NOMO-1 treated with DMSO at 0.1 percent for 48 hours (cell line): ENCODE measurements at regions not wholly inside any gene's neighbourhood (a gene's known extent, or its start where the extent isn't known, plus 50 kb on each side); places are given as distances from the start of the nearest gene placed in this dataset.

ENCODE experiments used
- DNase-seq: peaks from one replicate; lab custom pipeline; 2025; ENCODE audit not compliant: unreplicated experiment; lab: John Stamatoyannopoulos, UW

DNA sequence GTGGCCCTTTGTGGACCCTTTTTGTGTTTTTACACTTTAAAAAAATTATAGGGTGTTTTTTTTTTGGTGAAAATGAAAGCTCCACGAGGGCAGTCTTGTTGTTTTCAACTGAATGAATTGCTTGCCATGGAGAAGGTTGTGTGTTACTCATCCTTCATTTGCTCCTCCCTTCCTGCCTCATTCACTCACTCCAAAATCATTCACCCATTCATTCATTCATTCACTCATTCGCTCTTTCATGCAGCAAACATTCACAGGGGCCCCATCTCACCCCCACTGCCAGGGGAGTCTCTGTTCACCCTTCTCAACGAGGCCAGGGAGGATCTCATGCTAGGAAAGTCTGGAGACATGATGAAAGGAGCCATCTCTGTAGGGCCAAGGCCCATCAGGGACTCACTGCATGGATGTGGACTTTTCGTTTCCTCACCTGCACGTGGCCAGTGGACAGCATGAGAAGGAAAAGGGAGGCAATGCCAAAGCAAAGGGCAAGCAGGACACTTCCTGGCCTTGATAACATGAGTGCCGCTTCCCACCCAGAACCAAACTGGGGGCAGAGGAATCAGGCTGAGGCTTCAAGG is 62.8 kb upstream of the COL13A1 start:
- no peak for DNase-seq

DNA sequence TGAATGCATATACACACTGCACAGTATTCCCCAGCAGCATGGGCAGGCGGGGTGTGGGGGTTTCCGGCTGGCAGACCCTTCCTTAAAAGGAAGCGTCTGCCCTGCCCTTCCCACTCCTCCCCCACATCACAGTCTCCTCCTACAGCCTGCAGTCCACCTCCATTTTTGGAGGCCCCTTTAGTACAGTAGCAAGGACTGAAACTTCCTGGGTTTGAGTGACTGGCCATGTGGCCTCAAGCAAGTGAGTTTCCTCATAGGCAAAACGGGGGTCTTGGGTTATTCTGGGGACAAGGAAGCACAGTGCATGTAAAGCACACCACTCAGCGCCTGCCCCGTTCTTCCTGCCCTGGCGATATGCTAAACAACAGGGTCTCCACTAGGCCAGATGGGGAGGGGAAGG is 62.1 kb upstream of the COL13A1 start:
- DNase-seq = no peak

DNA sequence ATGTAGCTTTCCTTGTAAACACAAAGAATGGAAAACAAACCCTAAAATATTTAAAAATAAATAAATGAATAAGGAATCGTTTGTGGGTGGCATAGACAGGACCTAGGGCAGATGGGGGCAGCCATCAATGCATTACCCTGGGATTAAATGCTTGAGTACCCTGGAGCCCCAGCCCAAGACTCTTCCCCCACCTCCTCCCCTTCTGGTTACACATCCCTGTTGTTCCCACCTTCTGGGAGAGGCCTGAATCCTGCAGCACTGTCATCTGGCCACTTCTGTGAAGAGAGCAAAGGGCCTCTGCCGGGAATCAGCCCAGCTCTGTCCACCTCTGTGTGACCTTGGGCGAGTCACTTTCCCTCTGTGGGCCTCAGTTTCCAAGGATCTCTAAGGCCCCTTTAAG is 61.6 kb upstream of the COL13A1 start:
- no peak for DNase-seq

DNA sequence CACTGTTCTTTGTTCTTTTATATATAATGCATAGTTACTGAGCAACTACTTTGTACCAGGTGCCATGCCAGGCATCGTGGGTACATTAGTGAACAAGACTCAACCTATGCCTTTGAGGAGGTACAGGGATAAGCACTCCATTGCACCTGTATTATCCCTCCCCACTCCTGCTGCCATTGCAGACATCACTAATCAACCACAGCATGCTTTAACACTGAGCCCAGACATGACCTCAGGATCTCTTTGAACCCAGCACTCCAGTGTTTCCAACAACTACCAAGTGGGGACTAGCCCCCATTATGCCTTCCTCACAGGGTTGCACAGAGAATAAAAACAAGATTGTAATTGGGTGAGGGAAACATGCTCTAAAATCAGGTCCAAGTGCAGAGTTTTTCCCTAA is 60.5 kb upstream of the COL13A1 start:
- no peak for DNase-seq

DNA sequence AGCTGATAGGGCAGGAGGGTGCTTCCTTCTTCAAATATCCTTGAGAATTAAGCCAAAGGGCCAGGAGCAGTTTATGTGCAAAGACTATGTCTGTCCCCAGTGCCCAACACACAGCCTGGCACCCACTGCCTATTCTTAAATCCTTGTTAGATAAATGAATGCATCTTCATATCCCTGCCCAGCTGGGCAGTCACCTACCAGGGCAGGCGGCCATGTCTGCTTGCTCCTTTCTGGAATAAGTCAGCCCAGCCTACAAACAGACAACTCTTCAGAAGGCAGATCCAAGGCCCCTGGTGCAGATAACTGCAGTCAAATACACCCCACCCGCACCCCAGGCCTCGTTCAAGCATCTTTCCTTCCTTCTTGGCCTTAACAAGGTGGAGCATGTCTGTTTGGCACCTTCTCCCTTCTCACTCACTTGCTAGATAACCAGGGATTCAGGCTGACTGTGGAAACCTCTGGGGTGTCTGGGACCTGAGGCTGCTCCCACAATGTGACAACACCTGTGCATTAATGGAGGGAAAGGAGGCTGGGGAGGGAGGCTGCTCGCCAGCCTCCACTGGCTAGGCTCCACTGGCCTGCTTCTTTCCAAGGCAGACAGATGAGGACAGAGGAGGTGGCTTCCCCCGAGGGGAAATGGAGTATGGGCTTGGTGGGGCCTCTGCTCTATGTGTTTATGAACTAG is 59.9 kb upstream of the COL13A1 start:
- no peak for DNase-seq

DNA sequence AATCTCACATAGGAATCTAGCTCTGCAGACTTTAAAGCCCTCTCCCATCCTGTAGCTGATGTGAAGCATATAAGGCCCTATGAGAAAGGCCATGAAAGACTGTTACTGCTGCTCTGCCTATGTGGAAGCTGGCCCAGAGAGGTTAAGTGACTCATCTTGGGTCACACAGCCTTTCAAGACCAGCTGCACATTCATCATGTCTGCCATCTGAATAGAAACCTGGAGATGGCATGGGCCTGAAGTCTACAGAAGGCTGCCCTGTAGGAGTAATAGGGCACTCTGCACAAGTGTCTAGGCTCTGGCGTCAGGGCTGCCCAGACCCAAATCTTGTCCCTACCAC is 59.4 kb upstream of the COL13A1 start:
- DNase-seq = no peak

DNA sequence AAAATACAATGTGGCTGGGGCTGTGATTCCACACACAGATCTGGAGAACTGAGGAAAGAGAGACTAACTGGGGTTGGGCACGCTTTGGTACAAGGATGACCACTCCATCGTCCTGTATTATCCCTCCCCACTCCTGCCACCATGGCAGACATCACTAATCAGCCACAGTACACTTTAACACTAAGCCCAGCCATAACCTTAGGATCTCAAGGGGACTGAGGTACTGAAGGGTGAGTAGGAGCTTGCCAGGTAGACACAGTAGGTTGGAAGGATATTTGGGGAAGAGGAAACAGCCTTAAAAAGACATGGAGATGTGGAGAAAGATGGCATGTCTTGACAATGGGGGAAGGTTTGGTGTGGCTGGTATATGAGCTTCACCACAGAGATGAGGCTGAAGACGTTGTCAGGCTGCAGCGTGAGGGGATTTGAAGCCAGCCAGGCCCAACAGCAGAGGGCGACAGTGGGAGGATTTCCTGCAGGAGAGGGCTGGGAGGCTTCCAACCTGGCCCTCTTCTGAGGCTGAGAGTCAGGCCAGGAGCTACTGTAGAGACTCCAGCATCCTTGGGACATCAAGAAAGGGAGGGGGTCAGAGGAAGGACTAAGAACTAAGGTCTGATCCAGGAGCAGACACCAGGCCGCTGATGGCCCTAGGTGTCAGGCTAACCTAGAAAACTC is 58.6 kb upstream of the COL13A1 start:
- DNase-seq = no peak

DNA sequence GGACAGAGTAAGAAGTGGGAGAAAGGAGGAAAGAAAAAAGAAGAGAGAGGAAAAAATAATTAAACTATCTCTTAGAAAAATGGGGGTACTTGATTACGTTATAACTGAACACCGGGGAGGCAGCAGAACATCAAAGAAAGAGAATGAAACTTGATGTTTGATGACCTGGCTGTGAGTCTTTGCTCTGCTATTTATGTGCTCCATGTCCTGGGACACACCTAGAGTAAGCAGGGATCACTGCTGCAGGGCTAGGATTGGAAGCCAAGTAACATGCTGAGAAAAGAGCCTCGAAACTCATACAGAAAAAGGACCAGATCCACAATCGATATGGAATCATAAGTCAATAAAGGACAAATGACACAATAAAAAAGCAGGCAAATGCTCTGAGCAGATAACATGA is 56.7 kb upstream of the COL13A1 start:
- DNase-seq = no peak

DNA sequence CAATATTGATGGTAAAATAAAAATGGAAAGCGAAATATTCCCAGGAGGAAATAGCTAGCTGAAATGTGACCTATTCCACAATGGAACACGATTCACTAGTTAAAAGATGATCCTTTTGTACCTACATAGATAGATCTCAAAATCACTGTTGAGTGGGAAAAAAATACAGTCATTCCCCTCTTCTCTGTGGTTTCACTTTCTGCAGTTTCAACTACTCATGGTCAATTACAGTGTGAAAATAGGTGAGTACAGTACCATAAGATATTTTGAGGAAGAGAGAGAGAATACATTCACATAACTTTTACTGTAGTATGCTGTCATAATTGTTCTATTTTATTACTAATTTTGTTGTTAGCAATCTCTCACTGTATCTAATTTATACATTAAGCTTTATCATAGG is 56.0 kb upstream of the COL13A1 start:
- DNase-seq = no peak

DNA sequence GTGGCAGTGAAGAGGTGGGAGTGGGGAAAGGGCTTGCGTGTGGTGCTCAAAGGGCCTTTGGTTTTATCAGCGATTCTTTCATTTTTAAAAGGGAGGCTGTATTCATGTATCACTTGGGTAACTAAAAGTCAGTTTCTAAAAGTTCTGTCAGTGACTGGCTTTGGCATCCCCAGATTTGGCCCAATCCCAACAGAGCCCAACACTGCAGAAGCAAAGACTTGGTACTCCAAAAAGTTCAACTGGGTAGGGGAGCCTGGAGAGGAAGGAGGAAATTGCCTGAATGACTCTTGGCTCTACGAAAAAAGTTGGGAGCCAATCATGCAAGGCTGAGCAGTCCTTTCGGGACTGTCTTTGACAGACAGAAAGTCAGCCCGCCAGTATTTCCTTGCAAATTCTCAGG is 54.5 kb upstream of the COL13A1 start:
- DNase-seq = no peak

DNA sequence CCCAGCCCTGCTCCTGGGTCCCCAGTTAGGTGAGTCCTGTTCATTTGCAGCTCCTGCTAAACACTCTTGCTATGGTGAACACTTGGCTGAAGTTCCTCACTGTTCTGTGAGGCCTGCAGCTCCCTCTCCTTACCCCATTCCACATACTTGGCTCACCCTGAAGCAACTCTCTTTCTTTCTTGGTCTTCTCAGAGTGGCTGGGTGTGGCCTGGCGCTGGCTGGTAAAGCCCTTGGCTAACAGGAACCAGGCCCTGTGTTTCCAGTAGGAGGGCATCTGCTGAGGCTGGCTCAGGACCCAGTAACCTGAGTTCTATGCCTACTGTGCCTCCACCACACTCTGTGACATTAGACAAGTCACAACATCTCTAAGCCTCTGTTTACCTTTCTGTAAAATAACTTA is 53.1 kb upstream of the COL13A1 start:
- DNase-seq = no peak

DNA sequence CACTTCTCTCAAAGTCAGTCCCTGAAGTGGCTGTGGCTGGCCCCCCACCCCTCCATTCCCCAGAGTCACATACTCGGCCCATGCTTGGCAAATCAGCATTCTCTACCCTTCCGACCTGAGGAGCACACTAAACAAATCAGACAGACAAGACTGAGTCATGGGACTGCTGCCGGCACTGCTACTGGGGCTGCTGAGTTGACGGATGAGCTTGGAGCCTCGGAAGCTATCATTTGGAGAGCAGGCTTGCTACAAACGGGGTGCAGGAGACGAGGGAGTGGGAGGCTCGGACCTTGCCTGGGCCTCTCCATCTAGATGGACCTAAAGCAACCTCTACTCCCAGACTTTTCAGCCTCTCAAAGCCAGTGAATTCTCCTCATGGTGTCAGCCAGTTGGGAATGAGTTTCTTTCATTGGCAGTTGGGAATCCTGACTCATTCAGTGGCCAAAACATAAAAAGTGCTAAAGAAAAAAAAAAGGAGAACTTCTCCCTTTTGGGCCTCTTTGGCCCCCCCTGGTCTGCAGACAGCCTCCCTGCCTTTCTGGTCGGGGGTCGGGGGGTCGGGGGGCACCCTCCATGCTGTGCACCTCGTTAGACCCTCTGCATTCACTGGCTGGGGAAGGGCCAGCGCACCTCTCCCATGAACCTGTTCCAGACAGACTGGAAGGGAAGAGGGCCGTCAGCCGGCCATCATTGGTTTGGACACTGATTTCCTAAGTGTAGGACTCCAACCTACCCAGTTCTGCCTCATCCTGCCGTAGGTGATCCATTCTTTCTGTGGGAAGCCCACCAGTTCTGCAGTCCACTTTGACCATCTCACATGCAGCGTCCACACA is 52.3 kb upstream of the COL13A1 start:
- DNase-seq = no peak

DNA sequence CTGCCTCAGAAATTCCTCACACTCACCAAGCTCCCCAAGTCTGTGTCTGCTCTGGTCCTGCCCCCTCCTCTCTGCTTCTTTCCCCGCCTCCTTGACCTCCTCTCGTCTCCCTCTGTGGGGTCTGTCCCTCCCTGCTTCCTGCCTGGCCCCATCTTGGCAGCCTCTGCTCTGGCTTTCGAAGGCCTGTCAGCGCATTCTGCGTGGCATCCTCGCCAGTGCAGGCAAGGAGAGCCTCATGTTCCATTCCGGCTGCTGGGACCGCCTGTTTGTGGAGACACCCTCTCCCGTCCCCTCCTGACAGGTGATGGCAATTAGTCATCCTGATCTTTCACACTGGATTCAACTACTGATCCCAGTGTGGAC is 51.7 kb upstream of the COL13A1 start:
- DNase-seq = no peak

DNA sequence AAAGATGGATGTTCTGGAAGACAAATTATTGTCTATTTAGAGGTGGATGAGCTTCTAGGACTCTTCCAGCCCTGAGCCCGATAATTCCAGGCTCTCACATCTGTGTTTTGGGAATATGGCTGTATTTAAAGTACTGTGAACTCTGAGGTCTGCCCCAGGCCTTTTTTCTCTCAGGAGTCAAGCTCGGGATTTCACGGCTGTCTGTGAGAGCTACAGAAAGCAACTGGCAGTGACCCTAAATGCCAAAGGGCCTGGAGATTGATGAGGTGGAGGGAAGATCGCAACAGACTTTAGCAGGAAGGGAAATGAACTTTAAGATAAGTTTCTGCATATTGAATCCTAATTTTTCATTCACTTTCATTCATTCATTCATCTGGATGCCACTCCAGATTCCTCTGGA is 51.0 kb upstream of the COL13A1 start:
- no peak for DNase-seq

DNA sequence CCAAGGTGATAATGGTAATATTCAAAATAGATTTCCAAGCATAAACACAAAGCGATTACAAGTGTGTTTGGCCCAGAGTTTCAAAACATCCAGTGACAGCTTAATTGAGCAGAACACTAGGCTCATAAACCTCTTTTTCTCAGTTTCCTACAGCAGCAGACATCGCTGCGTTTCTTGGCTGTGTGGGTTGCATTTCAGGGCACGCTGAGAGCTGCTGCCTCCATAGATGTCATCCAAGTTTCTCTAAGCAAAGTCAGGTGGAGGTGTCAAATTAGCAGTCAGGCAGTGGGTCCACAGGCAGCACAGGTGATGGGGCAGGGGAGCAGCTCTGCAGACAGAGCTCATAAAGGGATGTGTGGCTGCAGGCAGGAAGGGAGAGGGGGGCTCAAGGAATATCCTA is 50.5 kb upstream of the COL13A1 start:
- no peak for DNase-seq
